ENCODE measurements at regions not wholly inside any gene's neighbourhood (a gene's known extent, or its start where the extent isn't known, plus 50 kb on each side); places are given as distances from the start of the nearest gene placed in this dataset.

DNA sequence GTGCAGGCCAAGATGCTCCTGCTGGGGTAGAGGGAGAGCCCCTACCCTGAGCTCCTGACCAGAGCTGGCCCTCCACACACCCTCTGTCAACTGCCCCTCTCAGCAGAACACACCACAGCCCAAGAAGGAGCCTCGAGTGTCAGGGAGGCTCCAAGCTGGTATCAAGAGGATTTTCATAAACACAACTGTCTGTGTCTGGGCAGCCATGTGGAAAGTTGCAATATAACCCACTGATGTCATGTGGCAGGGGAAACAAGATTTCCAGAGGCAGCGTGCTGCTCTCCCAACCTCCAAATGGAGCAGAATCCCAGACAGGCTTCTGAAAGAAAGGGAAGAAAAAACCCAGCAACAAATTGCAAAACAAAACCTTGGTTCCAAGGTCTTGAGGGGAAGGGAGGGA, 569.9 kb downstream of the BUD13 start (continued):
- TF ChIP-seq JUN (CRISPR knock-in tag; IDR thresholded peaks at IDR 0.05) (no peak), ZNF557 (CRISPR knock-in tag; IDR thresholded peaks at IDR 0.05) (no peak), ZNF160 (CRISPR knock-in tag; IDR thresholded peaks at IDR 0.05) (no peak)

DNA sequence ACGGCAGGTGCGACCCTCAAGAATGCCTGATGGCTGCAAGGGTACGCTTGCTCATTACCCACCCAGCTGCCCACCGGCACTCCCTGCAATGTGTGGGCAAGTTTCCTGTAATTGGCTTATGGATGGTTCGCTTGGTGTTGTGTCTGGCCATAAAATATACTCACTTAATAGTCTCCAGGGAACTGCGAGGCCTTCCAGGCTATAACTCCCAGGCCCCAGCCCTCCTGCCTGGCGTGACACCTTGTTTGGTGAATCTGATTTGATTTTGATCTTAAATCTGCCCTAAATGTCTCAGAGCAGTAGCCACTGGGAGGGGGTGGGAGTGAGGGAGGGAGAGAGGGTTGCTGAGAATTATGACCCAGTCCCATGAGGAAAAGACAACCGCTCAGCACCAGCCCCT, 572.2 kb downstream of the BUD13 start:
- no peak overlapping the region for H3K9ac ChIP-seq (ENCODE audit: insufficient read depth, low read depth, low read length)
- no peaks in the 10 kb centered on the region for H3K79me2 ChIP-seq (ENCODE audit: insufficient read depth, low read length)
- no peak overlapping the region for H3K27ac ChIP-seq (ENCODE audit: extremely low read length, insufficient read depth, low read length)
- WGBS (ENCODE audit: low lambda C conversion rate) = 63% methylated on average over 8 of the region's 8 CpGs
- in situ Hi-C loops (cut with HindIII; ENCODE audit: extremely low pct_ligation_motif_present, low pct_unique_long_range_greater_than_20kb) = no loop called here
- H3K36me3 ChIP-seq (replicated peaks in 1 of 2; ENCODE audit: control insufficient read depth in 1 of 2, insufficient read depth in 2 of 2, low read length in 2 of 2) = no peaks in the 10 kb centered on the region
- ChIA-PET CTCF (ENCODE audit: low intra/inter-chr PET ratio, low total read pairs) (no interaction called here), POLR2A (no interaction called here)
- ATAC-seq (no peak), FAIRE-seq (no peak), DNase-seq (ENCODE audit: low spot score) (no peak)
- no peaks in the 10 kb centered on the region for H4K20me1 ChIP-seq (ENCODE audit: insufficient read depth, low read length)
- H3K4me1 ChIP-seq (ENCODE audit: insufficient read depth, low read length) = no peaks in the 10 kb centered on the region
- H3K4me3 ChIP-seq (replicated peaks in 1 of 3; ENCODE audit: insufficient read depth in 1 of 3, low read depth in 2 of 3, low read length in 3 of 3) = no peak overlapping the region
- no peaks in the 10 kb centered on the region for H3K9me3 ChIP-seq (ENCODE audit: low read length)
- H3K27me3 ChIP-seq (ENCODE audit: control insufficient read depth in 1 of 2, insufficient read depth in 2 of 2, low read length in 2 of 2) = no peaks in the 10 kb centered on the region
- no peak overlapping the region for H3K4me2 ChIP-seq (ENCODE audit: low read depth, low read length)
- intact Hi-C loops (cut with micrococcal nuclease; ENCODE audit: unreplicated experiment) = no loop called here
- H2AFZ ChIP-seq (ENCODE audit: low read length) = no peak overlapping the region
- BruUV-seq (replicated peaks) = no TSS peak
- TF ChIP-seq, protein P1, sequence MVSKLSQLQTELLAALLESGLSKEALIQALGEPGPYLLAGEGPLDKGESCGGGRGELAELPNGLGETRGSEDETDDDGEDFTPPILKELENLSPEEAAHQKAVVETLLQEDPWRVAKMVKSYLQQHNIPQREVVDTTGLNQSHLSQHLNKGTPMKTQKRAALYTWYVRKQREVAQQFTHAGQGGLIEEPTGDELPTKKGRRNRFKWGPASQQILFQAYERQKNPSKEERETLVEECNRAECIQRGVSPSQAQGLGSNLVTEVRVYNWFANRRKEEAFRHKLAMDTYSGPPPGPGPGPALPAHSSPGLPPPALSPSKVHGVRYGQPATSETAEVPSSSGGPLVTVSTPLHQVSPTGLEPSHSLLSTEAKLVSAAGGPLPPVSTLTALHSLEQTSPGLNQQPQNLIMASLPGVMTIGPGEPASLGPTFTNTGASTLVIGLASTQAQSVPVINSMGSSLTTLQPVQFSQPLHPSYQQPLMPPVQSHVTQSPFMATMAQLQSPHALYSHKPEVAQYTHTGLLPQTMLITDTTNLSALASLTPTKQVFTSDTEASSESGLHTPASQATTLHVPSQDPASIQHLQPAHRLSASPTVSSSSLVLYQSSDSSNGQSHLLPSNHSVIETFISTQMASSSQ (IDR thresholded peaks at IDR 0.05; ENCODE audit: low read depth) = no peak
- TF ChIP-seq, protein P1 (CRISPR knock-in tag; IDR thresholded peaks at IDR 0.05; ENCODE audit: borderline replicate concordance) = no peak
- TF ChIP-seq ATF7 (IDR thresholded peaks at IDR 0.05) = no peak
- no peak for TF ChIP-seq ATF7 (CRISPR knock-in tag; IDR thresholded peaks at IDR 0.05)
- TF ChIP-seq, protein P2, sequence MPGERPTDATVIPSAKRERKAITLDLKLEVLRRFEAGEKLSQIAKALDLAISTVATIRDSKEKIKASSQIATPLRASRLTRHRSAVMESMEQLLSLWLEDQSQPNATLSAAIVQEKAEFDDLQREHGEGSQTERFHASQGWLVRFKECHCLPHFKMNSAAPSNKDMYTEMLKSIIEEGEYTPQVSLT (CRISPR knock-in tag; IDR thresholded peaks at IDR 0.05; ENCODE audit: borderline replicate concordance, low read depth) = no peak
- TF ChIP-seq ZNF44 (CRISPR knock-in tag; IDR thresholded peaks at IDR 0.05) = no peak
- TF ChIP-seq MIER2 (CRISPR knock-in tag; IDR thresholded peaks at IDR 0.05) = no peak
- TF ChIP-seq ZNF326 (CRISPR knock-in tag; IDR thresholded peaks at IDR 0.05; ENCODE audit: borderline replicate concordance) = no peak
- no peak for TF ChIP-seq ZNF138 (CRISPR knock-in tag; IDR thresholded peaks at IDR 0.05; ENCODE audit: low read depth)
- no peak for TF ChIP-seq ZNF24 (IDR thresholded peaks at IDR 0.05)
- TF ChIP-seq PRPF4 (IDR thresholded peaks at IDR 0.05; ENCODE audit: low read depth, low read length, poor library complexity, severe bottlenecking) = no peak
- no peak for TF ChIP-seq ZNF460 (CRISPR knock-in tag; IDR thresholded peaks at IDR 0.05; ENCODE audit: borderline replicate concordance)

All from HepG2 (cell line).